ENCODE measurements at regions not wholly inside any gene's neighbourhood (a gene's known extent, or its start where the extent isn't known, plus 50 kb on each side); places are given as distances from the start of the nearest gene placed in this dataset.

DNA sequence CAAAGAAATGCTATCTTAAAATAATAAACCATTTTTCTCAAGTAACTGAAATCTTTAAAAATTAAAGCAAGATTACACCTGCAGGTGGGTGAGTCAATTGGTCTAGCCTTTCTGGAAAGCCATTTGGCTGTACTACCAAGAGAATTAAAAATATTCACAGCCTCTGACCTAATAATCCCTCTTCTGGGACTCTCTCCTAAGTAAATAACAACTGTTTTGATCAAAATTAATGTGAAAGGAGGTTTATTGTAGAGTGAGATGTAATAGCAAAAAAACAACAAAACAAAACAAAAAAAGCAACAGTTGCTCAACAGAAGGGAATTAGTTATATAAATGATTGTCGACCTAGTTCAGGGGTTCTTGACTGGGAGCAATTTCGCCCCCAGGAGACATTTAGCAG lies 89.0 kb downstream of the GEMIN8 start:
- no peaks in the 10 kb centered on the region for H3K9me3 ChIP-seq (ENCODE audit: low read depth, low read length, poor library complexity, severe bottlenecking)
- no peak overlapping the region for H3K27ac ChIP-seq (ENCODE audit: low read depth, low read length, poor library complexity, severe bottlenecking)
- BruUV-seq (replicated peaks), result no TSS peak
- TF ChIP-seq, protein P1, sequence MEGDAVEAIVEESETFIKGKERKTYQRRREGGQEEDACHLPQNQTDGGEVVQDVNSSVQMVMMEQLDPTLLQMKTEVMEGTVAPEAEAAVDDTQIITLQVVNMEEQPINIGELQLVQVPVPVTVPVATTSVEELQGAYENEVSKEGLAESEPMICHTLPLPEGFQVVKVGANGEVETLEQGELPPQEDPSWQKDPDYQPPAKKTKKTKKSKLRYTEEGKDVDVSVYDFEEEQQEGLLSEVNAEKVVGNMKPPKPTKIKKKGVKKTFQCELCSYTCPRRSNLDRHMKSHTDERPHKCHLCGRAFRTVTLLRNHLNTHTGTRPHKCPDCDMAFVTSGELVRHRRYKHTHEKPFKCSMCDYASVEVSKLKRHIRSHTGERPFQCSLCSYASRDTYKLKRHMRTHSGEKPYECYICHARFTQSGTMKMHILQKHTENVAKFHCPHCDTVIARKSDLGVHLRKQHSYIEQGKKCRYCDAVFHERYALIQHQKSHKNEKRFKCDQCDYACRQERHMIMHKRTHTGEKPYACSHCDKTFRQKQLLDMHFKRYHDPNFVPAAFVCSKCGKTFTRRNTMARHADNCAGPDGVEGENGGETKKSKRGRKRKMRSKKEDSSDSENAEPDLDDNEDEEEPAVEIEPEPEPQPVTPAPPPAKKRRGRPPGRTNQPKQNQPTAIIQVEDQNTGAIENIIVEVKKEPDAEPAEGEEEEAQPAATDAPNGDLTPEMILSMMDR (conservative IDR thresholded peaks at IDR 0.05; ENCODE audit: low read depth, low read length), result no peak
- TF ChIP-seq EZH2 (IDR thresholded peaks at IDR 0.05; ENCODE audit: borderline replicate concordance, low read depth, low read length, poor library complexity, severe bottlenecking), result no peak
- CTCF ChIA-PET, result no interaction called here
- no peak for DNase-seq (ENCODE audit: low spot score)
- H3K4me1 ChIP-seq (ENCODE audit: insufficient read depth, low read length, poor library complexity, severe bottlenecking), result no peaks in the 10 kb centered on the region
- no peaks in the 10 kb centered on the region for H3K36me3 ChIP-seq (ENCODE audit: insufficient read depth, low read length, poor library complexity, severe bottlenecking)
- POLR2A ChIA-PET (ENCODE audit: low non-redundant PET), result interaction anchor here (0.6 kb wide), 1 partner anchor 147 kb away, joined by 10 read pairs; no protein-coding TSS in a partner anchor
- H3K27me3 ChIP-seq (replicated peaks; ENCODE audit: insufficient read depth, low read depth, low read length, poor library complexity), result peaks cover 56% of the 10 kb centered on the region
- no peak overlapping the region for H3K4me3 ChIP-seq (ENCODE audit: low read depth, low read length, poor library complexity, severe bottlenecking)
- intact Hi-C loops (cut with micrococcal nuclease; ENCODE audit: unreplicated experiment), result no loop called here

DNA sequence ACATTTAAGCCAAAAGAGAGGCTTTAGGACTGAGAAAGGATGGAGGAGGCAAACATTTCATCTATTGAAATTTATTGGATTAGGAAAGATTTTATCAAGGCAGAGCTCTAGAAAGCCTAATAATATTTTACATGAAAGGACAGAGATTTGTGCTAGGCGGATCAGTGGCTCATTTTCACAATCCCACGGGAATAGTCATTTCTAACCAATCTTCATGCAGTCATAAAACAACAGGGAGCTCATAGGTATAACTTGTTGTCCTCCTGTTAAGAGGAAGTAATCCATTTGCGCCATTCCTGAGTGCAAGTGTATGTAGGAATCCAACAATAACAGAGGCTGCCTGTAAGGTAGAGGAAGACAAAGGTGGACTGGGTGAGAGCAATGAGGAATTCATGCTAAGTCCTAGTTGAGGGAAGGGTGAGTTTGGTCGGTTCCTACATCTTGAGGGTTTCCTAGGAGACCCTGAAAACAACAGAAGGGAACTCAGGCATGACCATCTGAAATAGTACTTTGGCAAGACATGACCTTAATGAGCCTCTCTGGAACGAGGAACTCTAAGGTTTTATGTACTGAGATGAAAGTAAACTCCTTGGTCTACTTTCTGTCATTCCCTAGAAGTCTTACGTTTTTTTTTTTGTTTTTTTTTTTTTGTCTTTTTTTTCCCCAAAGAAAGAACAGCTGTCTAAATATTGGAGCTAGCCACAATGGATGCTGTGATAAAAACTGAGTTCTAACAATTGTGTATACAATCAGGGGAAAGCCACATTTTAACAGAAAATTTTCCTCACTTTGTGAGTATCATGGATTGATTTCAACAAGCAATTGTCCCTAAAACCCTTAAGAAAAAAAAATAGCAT lies 89.7 kb downstream of the GEMIN8 start:
- H3K36me3 ChIP-seq (ENCODE audit: insufficient read depth, low read length, poor library complexity, severe bottlenecking), result no peaks in the 10 kb centered on the region
- DNase-seq (ENCODE audit: low spot score), result no peak
- peaks cover 56% of the 10 kb centered on the region for H3K27me3 ChIP-seq (replicated peaks; ENCODE audit: insufficient read depth, low read depth, low read length, poor library complexity)
- H3K4me1 ChIP-seq (ENCODE audit: insufficient read depth, low read length, poor library complexity, severe bottlenecking), result no peaks in the 10 kb centered on the region
- ChIA-PET CTCF (no interaction called here), POLR2A (ENCODE audit: low non-redundant PET) (interaction anchor here (0.6 kb wide), 1 partner anchor 147 kb away, joined by 10 read pairs; no protein-coding TSS in a partner anchor)
- intact Hi-C loops (cut with micrococcal nuclease; ENCODE audit: unreplicated experiment), result no loop called here
- H3K9me3 ChIP-seq (ENCODE audit: low read depth, low read length, poor library complexity, severe bottlenecking), result no peaks in the 10 kb centered on the region
- BruUV-seq (replicated peaks), result no TSS peak
- no peak for TF ChIP-seq EZH2 (IDR thresholded peaks at IDR 0.05; ENCODE audit: borderline replicate concordance, low read depth, low read length, poor library complexity, severe bottlenecking)
- TF ChIP-seq, protein P1 (conservative IDR thresholded peaks at IDR 0.05; ENCODE audit: low read depth, low read length), result no peak
- H3K27ac ChIP-seq (ENCODE audit: low read depth, low read length, poor library complexity, severe bottlenecking), result no peak overlapping the region
- H3K4me3 ChIP-seq (ENCODE audit: low read depth, low read length, poor library complexity, severe bottlenecking), result no peak overlapping the region

DNA sequence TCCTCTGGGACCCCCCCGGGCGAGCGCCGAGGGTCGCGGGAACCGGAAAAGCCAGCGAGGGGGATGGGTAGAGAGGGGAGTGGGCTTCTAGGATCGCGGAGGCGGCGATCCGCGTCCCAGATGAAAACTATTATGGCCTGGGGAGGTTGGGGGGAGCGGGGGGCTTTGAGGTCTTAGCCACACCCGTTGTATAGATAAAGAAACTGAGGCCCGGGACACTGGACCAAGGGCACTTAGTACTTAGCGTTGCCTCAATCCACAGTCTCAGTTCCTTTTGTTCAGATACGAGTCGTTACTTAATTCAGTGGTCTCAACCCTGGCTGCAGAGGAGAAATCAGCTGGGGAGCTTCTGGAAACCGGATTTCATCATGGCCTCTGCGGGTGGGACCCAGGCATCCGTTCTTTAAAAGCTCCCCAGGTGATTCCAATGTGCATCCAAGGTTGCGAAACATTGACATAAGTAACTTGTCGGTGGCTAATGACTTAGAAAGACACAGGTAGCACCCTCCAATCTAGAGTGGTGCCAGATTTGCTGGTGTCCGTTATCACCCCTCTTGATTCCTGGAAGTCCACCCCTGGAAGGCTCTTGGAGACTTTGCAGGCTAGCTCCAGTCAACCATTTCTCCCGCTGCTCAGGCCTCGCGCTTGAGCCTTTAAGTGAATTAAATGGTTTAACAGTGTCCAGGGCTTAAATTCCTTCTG lies 90.7 kb downstream of the GEMIN8 start:
- Histone ChIP-seq H3K9me3 (ENCODE audit: low read depth, low read length, poor library complexity, severe bottlenecking) (no peaks in the 10 kb centered on the region), H3K27ac (ENCODE audit: low read depth, low read length, poor library complexity, severe bottlenecking) (no peak overlapping the region), H3K36me3 (ENCODE audit: insufficient read depth, low read length, poor library complexity, severe bottlenecking) (no peaks in the 10 kb centered on the region), H3K27me3 (replicated peaks; ENCODE audit: insufficient read depth, low read depth, low read length, poor library complexity) (peaks cover 54% of the 10 kb centered on the region), H3K4me3 (ENCODE audit: low read depth, low read length, poor library complexity, severe bottlenecking) (peak overlapping the region; percentile 54), H3K4me1 (ENCODE audit: insufficient read depth, low read length, poor library complexity, severe bottlenecking) (no peaks in the 10 kb centered on the region)
- no TSS peak for BruUV-seq (replicated peaks)
- CTCF ChIA-PET, result interaction anchor here (0.7 kb wide), 1 partner anchor 429 kb away, joined by 3 read pairs; no protein-coding TSS in a partner anchor
- POLR2A ChIA-PET (ENCODE audit: low non-redundant PET), result no interaction called here
- TF ChIP-seq EZH2 (IDR thresholded peaks at IDR 0.05; ENCODE audit: borderline replicate concordance, low read depth, low read length, poor library complexity, severe bottlenecking), result no peak
- TF ChIP-seq, protein P1 (conservative IDR thresholded peaks at IDR 0.05; ENCODE audit: low read depth, low read length), result no peak
- DNase-seq (ENCODE audit: low spot score), result no peak
- intact Hi-C loops (cut with micrococcal nuclease; ENCODE audit: unreplicated experiment), result no loop called here
